Mucosa of stomach (tissue), 1 donor: ENCODE measurements at regions not wholly inside any gene's neighbourhood (a gene's known extent, or its start where the extent isn't known, plus 50 kb on each side); places are given as distances from the start of the nearest gene placed in this dataset.

ENCODE experiments used
- H3K27me3 ChIP-seq: one replicate; pipeline ENCODE4 v1.7.0; 2013; ENCODE audit warnings: mild to moderate bottlenecking, low read length; ENCODE audit not compliant: control insufficient read depth, insufficient read depth
- H3K36me3 ChIP-seq: one replicate; pipeline ENCODE4 v1.7.0; 2013; ENCODE audit warnings: low read length; ENCODE audit not compliant: control insufficient read depth, insufficient read depth
- H3K4me1 ChIP-seq: one replicate; pipeline ENCODE4 v1.7.0; 2013; ENCODE audit warnings: mild to moderate bottlenecking, low read length; ENCODE audit not compliant: control insufficient read depth, insufficient read depth
- H3K4me3 ChIP-seq: one replicate; pipeline ENCODE4 v1.7.0; 2013; ENCODE audit warnings: low read length
- H3K9ac ChIP-seq: one replicate; pipeline ENCODE4 v1.7.0; 2013; ENCODE audit warnings: mild to moderate bottlenecking, low read length, moderate library complexity
- H3K9me3 ChIP-seq: one replicate; pipeline ENCODE4 v1.7.0; 2013; ENCODE audit warnings: mild to moderate bottlenecking, low read length, moderate library complexity; ENCODE audit not compliant: control insufficient read depth
- donor health status: Pancreatic carcinoma.

- peaks cover 8% of the 10 kb centered on the region for H3K4me1 ChIP-seq
- H3K4me3 ChIP-seq: no peak overlapping the region
- no peaks in the 10 kb centered on the region for H3K9me3 ChIP-seq
- H3K36me3 ChIP-seq: no peaks in the 10 kb centered on the region
- H3K9ac ChIP-seq: no peak overlapping the region
- no peaks in the 10 kb centered on the region for H3K27me3 ChIP-seq
Measured at GRCh38 chr14:95440496-95440895, 76.0 kb downstream of the SYNE3 start.

DNA sequence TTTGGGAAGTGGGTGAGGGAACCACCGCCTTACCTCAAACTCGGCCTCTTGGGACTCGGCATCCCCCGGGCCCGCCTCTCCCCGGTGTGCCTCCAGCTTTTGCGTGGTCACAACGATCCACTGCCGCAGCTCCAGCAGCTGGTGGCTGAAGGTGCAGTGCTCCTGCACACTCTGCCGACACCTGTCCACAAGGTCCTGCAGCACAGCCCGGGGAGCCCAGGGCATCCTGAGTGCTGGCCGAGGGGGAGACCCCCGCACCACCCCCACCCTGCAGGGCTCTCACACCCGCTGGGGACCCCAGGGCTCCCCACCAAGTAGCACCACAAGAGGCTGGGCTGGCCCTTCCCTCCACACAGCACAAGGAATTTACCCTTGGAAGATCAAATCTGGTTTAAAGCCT is 76.6 kb downstream of the SYNE3 start:
- no peaks in the 10 kb centered on the region for H3K9me3 ChIP-seq
- H3K27me3 ChIP-seq: no peaks in the 10 kb centered on the region

GRCh38 chr14:95437715-95438114 is 78.7 kb downstream of the SYNE3 start:
- Histone ChIP-seq H3K27me3 (no peaks in the 10 kb centered on the region), H3K4me1 (peaks cover 4% of the 10 kb centered on the region), H3K36me3 (no peaks in the 10 kb centered on the region), H3K9me3 (no peaks in the 10 kb centered on the region), H3K4me3 (no peak overlapping the region), H3K9ac (no peak overlapping the region)

More for the DNA sequence above, 76.6 kb downstream of the SYNE3 start:
- no peak overlapping the region for H3K4me3 ChIP-seq
- H3K4me1 ChIP-seq: peaks cover 8% of the 10 kb centered on the region
- no peaks in the 10 kb centered on the region for H3K36me3 ChIP-seq
- H3K9ac ChIP-seq: no peak overlapping the region

- H3K4me3 ChIP-seq: no peak overlapping the region
- no peaks in the 10 kb centered on the region for H3K4me1 ChIP-seq
- H3K27me3 ChIP-seq: no peaks in the 10 kb centered on the region
- no peaks in the 10 kb centered on the region for H3K36me3 ChIP-seq
- H3K9me3 ChIP-seq: no peaks in the 10 kb centered on the region
- H3K9ac ChIP-seq: no peak overlapping the region
Measured at GRCh38 chr14:95436354-95436753, 80.1 kb downstream of the SYNE3 start.

DNA sequence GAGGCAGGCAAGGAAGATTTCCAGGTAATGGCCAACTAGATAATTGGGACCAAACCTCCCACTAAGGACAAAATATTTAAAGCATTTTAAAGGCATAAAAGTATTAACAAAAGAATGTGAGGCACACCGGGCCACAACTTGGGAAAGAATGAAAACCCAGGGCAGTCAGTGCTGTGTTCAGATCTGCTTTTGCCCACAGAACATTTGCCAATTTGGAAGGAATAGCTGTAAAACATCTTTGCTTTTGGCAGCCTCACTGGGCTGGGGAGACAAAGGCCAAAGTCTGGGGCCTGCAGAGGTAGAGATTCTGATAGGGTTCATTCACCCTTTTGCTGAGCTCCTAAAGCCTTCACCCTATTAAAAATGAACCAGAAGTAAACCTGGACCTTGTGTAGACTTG is 82.3 kb downstream of the SYNE3 start:
- H3K36me3 ChIP-seq: no peaks in the 10 kb centered on the region
- H3K9ac ChIP-seq: no peak overlapping the region

GRCh38 chr14:95433094-95433478 is 83.4 kb downstream of the SYNE3 start:
- Histone ChIP-seq H3K9me3 (no peaks in the 10 kb centered on the region), H3K4me3 (no peak overlapping the region), H3K4me1 (no peaks in the 10 kb centered on the region), H3K27me3 (no peaks in the 10 kb centered on the region), H3K9ac (no peak overlapping the region), H3K36me3 (no peaks in the 10 kb centered on the region)

More for the DNA sequence above, 82.3 kb downstream of the SYNE3 start:
- H3K9me3 ChIP-seq: no peaks in the 10 kb centered on the region
- no peaks in the 10 kb centered on the region for H3K27me3 ChIP-seq
- H3K4me3 ChIP-seq: no peak overlapping the region
- no peaks in the 10 kb centered on the region for H3K4me1 ChIP-seq

DNA sequence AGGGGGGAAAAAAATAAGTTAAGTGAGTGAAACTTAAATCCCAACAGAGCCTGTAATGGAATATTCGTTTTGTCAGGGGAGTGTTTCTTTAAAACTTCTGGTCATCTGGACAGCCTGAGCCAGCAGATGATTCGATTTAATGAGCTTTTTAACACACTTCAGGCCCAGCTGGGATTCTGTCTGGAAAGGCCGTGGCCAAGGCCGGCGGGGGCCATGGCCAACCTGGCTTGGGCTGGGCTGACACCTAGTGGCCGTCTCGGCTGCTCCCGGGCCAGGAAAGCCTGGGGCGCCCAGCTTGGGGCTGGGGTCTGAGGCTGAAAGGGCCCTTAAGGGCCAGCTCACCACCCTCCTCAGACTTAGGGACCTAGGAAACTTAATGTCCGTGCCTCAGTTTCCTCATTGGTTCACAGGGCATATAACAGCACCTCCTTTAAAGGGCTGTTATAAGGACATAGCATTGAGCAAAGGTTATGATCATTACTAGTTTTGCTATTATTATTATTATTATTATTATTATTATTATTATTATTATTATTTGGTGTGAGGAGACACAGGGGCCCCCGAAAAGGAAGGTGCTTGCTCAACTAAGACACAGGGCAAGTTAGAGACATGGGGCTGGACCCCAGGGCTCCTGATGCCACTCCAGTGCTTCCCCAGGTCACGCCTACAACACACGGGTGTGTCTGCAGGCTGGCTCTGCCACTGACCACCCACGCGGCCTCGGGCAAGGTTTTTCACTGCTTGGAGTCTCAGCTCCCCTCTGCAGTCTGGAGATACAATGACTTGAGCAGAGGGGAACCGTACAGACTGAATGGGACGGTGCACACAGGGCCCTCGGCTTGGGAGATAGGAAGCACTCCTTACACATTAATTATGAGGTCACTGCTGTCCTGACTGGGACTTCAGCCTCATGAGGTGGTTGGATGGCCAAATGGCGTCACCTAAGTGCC is 84.0 kb downstream of the SYNE3 start:
- H3K4me3 ChIP-seq: no peak overlapping the region
- peak overlapping the region; percentile 24 for H3K9ac ChIP-seq
- no peaks in the 10 kb centered on the region for H3K9me3 ChIP-seq
- H3K4me1 ChIP-seq: no peaks in the 10 kb centered on the region
- H3K27me3 ChIP-seq: no peaks in the 10 kb centered on the region
- H3K36me3 ChIP-seq: no peaks in the 10 kb centered on the region

GRCh38 chr14:95431199-95432143 is 85.0 kb downstream of the SYNE3 start:
- Histone ChIP-seq H3K4me3 (no peak overlapping the region), H3K27me3 (no peaks in the 10 kb centered on the region), H3K9ac (peak overlapping the region; percentile 24), H3K36me3 (no peaks in the 10 kb centered on the region), H3K4me1 (no peaks in the 10 kb centered on the region), H3K9me3 (no peaks in the 10 kb centered on the region)

DNA sequence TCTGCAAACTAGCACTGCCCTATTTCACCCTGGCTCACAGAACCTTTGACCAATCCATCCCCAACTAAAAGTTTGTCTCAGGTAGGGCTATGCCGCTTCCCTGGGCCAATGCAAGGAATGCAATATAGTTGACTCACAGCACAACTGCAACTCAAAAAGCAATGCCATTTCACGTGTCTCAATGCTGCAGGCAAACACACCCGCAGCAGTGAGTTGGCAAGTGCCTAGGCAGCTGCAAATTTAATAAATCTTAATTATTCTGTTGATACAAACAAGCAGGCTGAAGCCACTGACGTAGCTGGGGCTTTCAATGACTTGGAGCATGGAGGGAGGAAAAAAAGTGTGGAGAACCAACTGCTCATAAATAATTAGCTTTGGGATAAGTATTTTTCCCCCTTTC is 87.9 kb downstream of the SYNE3 start:
- Histone ChIP-seq H3K36me3 (no peaks in the 10 kb centered on the region), H3K9ac (no peak overlapping the region), H3K9me3 (no peaks in the 10 kb centered on the region), H3K4me1 (peaks cover 4% of the 10 kb centered on the region), H3K4me3 (no peak overlapping the region), H3K27me3 (no peaks in the 10 kb centered on the region)

DNA sequence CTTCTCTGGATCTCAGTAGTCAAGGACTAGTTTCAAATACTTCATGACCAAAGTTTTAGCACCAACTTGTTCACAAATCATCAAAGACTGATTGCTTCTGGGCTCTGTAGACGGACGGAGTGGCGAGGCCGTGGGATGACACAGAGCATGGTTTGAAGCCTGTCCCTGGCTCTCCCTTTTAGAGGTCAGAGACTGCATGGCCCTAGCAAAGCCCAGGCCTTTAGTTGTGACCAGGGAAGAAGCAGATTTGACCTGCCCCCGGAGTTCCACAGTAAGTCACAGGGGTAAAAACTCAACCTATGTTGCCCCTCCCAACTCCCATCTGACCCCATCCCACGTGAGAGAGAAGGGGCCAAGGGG is 90.4 kb downstream of the SYNE3 start:
- Histone ChIP-seq H3K4me1 (peaks cover 4% of the 10 kb centered on the region), H3K9ac (no peak overlapping the region), H3K36me3 (no peaks in the 10 kb centered on the region), H3K4me3 (no peak overlapping the region), H3K27me3 (no peaks in the 10 kb centered on the region), H3K9me3 (no peaks in the 10 kb centered on the region)

GRCh38 chr14:95425369-95426115 is 90.9 kb downstream of the SYNE3 start:
- Histone ChIP-seq H3K4me1 (peaks cover 4% of the 10 kb centered on the region), H3K27me3 (no peaks in the 10 kb centered on the region), H3K9me3 (no peaks in the 10 kb centered on the region), H3K36me3 (no peaks in the 10 kb centered on the region), H3K4me3 (no peak overlapping the region), H3K9ac (no peak overlapping the region)
